ENCODE measurements at regions not wholly inside any gene's neighbourhood (a gene's known extent, or its start where the extent isn't known, plus 50 kb on each side); places are given as distances from the start of the nearest gene placed in this dataset.

GRCh38 chr17:72022328-72023275 is 98.2 kb upstream of the SOX9 start:
- no peak for TF ChIP-seq CTCF (conservative IDR thresholded peaks at IDR 0.05)
- no peak for TF ChIP-seq ZFX (IDR thresholded peaks at IDR 0.05)
